H9 (cell line): ENCODE measurements at regions not wholly inside any gene's neighbourhood (a gene's known extent, or its start where the extent isn't known, plus 50 kb on each side); places are given as distances from the start of the nearest gene placed in this dataset.

ENCODE experiments used
- DNase-seq: peaks from one replicate; pipeline ENCODE4 v3.0.0-alpha.2; 2017
- H2AFZ ChIP-seq: one replicate; pipeline ENCODE4 v1.6.1; 2013; ENCODE audit warnings: mild to moderate bottlenecking, low read length, control low read depth, moderate library complexity
- H2AK5ac ChIP-seq: 2 replicates; pipeline ENCODE4 v1.6.1; 2013; ENCODE audit warnings: low read length, control low read depth, mixed read lengths; ENCODE audit not compliant: insufficient read length
- H2BK120ac ChIP-seq: one replicate; pipeline ENCODE4 v1.6.1; 2013; ENCODE audit warnings: low read depth, mild to moderate bottlenecking, low read length, control low read depth, inconsistent platforms; ENCODE audit not compliant: poor library complexity, severe bottlenecking
- H2BK12ac ChIP-seq: 2 replicates; pipeline ENCODE4 v1.6.1; 2013; ENCODE audit warnings: low read length, control low read depth, mixed read lengths, low read depth; ENCODE audit not compliant: insufficient read length
- H2BK15ac ChIP-seq: 2 replicates; pipeline ENCODE4 v1.6.1; 2013; ENCODE audit warnings: low read depth, low read length, control low read depth
- H2BK20ac ChIP-seq: one replicate; pipeline ENCODE4 v1.6.1; 2013; ENCODE audit warnings: low read depth, mild to moderate bottlenecking, low read length, control low read depth, inconsistent platforms; ENCODE audit not compliant: poor library complexity, severe bottlenecking
- H2BK5ac ChIP-seq: 2 replicates; pipeline ENCODE4 v1.6.1; 2013; ENCODE audit warnings: low read length, control low read depth, mixed read lengths; ENCODE audit not compliant: insufficient read length
- H3K14ac ChIP-seq: 2 replicates; pipeline ENCODE4 v1.6.1; 2013; ENCODE audit warnings: low read length, control low read depth; ENCODE audit not compliant: insufficient read depth
- H3K18ac ChIP-seq: 2 replicates; pipeline ENCODE4 v1.6.1; 2013; ENCODE audit warnings: low read depth, mild to moderate bottlenecking, mixed read lengths, low read length, control low read depth; ENCODE audit not compliant: insufficient read length
- H3K23ac ChIP-seq: 2 replicates; pipeline ENCODE4 v1.6.1; 2013; ENCODE audit warnings: low read length, control low read depth, mixed read lengths, low read depth; ENCODE audit not compliant: insufficient read length
- H3K23me2 ChIP-seq: 2 replicates; pipeline ENCODE4 v1.6.1; 2013; ENCODE audit warnings: low read depth, mild to moderate bottlenecking, mixed read lengths, low read length, control low read depth; ENCODE audit not compliant: insufficient read length, poor library complexity, severe bottlenecking
- H3K27ac ChIP-seq: 2 replicates; pipeline ENCODE4 v1.5.1; 2013; ENCODE audit warnings: low read length, control low read depth, mixed read lengths, low read depth; ENCODE audit not compliant: insufficient read length
- H3K27me3 ChIP-seq: 2 replicates; pipeline ENCODE4 v1.6.1; 2013; ENCODE audit warnings: low read length, control low read depth, inconsistent platforms; ENCODE audit not compliant: insufficient read depth
- H3K4ac ChIP-seq: 2 replicates; pipeline ENCODE4 v1.6.1; 2013; ENCODE audit warnings: low read depth, mild to moderate bottlenecking, control low read depth, inconsistent platforms, low read length, moderate library complexity
- H3K4me1 ChIP-seq: 2 replicates; pipeline ENCODE4 v1.6.1; 2013; ENCODE audit warnings: low read length, control low read depth, inconsistent platforms; ENCODE audit not compliant: insufficient read depth
- H3K4me2 ChIP-seq: 2 replicates; pipeline ENCODE4 v1.6.1; 2013; ENCODE audit warnings: low read length, control low read depth, mixed read lengths; ENCODE audit not compliant: insufficient read length, insufficient read depth
- H3K56ac ChIP-seq: 2 replicates; pipeline ENCODE4 v1.6.1; 2013; ENCODE audit warnings: low read depth, mild to moderate bottlenecking, mixed read lengths, low read length, control low read depth; ENCODE audit not compliant: insufficient read length
- H3K79me1 ChIP-seq: 2 replicates; pipeline ENCODE4 v1.6.1; 2013; ENCODE audit warnings: low read depth, mild to moderate bottlenecking, moderate library complexity, low read length, control low read depth, inconsistent platforms; ENCODE audit not compliant: insufficient read depth, poor library complexity, severe bottlenecking
- H3K79me2 ChIP-seq: 2 replicates; pipeline ENCODE4 v1.6.1; 2013; ENCODE audit warnings: low read length, control low read depth, inconsistent platforms; ENCODE audit not compliant: insufficient read depth
- H3K9ac ChIP-seq: 2 replicates; pipeline ENCODE4 v1.6.1; 2013; ENCODE audit warnings: low read length, control low read depth, mixed read lengths; ENCODE audit not compliant: insufficient read length; ENCODE audit errors: extremely low read depth
- H3K9me3 ChIP-seq: one replicate; pipeline ENCODE4 v1.6.1; 2013; ENCODE audit warnings: low read depth, low read length, inconsistent platforms; ENCODE audit not compliant: control insufficient read depth
- H3T11ph ChIP-seq: one replicate; pipeline ENCODE4 v1.6.1; 2013; ENCODE audit warnings: mild to moderate bottlenecking, low read length, control low read depth, inconsistent platforms
- H4K20me1 ChIP-seq: one replicate; pipeline ENCODE4 v1.6.1; 2013; ENCODE audit not compliant: control insufficient read depth, insufficient read length, insufficient read depth
- H4K5ac ChIP-seq: 2 replicates; pipeline ENCODE4 v1.6.1; 2013; ENCODE audit warnings: low read depth, mild to moderate bottlenecking, mixed read lengths, low read length, control low read depth; ENCODE audit not compliant: insufficient read length
- H4K8ac ChIP-seq: replicated peaks from 2 replicates; pipeline ENCODE4 v1.6.1; 2013; ENCODE audit warnings: low read length, control low read depth, mixed read lengths, low read depth; ENCODE audit not compliant: insufficient read length
- H4K91ac ChIP-seq: 2 replicates; pipeline ENCODE4 v1.6.1; 2013; ENCODE audit warnings: low read depth, mild to moderate bottlenecking, moderate library complexity, mixed read lengths, low read length, control low read depth; ENCODE audit not compliant: insufficient read length
- H3K27ac Mint-ChIP-seq, 3 experiments: 2 replicates in 2 of 3; 3 replicates in 1 of 3; pipeline ENCODE4 v1.8.0; 2020 to 2021; ENCODE audit warnings: mixed read lengths in 3 of 3, mild to moderate bottlenecking in 1 of 3, moderate library complexity in 1 of 3
- H3K27me3 Mint-ChIP-seq: 2 replicates; pipeline ENCODE4 v1.8.0; 2021; ENCODE audit warnings: low read depth, mild to moderate bottlenecking, moderate library complexity, mixed read lengths
- H3K36me3 Mint-ChIP-seq, 3 experiments: 2 replicates in 2 of 3; 3 replicates in 1 of 3; pipeline ENCODE4 v1.8.0; 2020 to 2021; ENCODE audit warnings: low read depth in 3 of 3, mixed read lengths in 3 of 3; ENCODE audit not compliant: insufficient read depth in 1 of 3
- H3K4me1 Mint-ChIP-seq, 2 experiments: 2 replicates each; pipeline ENCODE4 v1.8.0; 2020; ENCODE audit warnings: mixed read lengths in 2 of 2
- H3K4me3 Mint-ChIP-seq, 2 experiments: 2 replicates in 1 of 2; 3 replicates in 1 of 2; pipeline ENCODE4 v1.8.0; 2020 to 2021; ENCODE audit warnings: mild to moderate bottlenecking in 2 of 2, mixed read lengths in 2 of 2, moderate library complexity in 1 of 2
- H3K9me3 Mint-ChIP-seq, 2 experiments: 2 replicates in 1 of 2; 3 replicates in 1 of 2; pipeline ENCODE4 v1.8.0; 2020; ENCODE audit warnings: mild to moderate bottlenecking in 2 of 2, mixed read lengths in 2 of 2, moderate library complexity in 1 of 2
- WGBS: extraction: QIAGEN DNeasy Blood & Tissue Kit; methylation state at CpG from one replicate; pipeline ENCODE4 v1.1.7; 2013; ENCODE audit warnings: missing lambda C conversion rate, low lambda C conversion rate, mixed read lengths; ENCODE audit not compliant: insufficient read length; ENCODE audit errors: extremely low coverage; 5-methylcytosine and 5-hydroxymethylcytosine counted together
- TF ChIP-seq, protein P1 (sequence below): fragments of 200-600 bp; sonication (generic); conservative IDR thresholded peaks from 3 replicates; pipeline ENCODE4 v1.8.0; 2021; ENCODE audit warnings: antibody characterized with exemption, mild to moderate bottlenecking

DNA sequence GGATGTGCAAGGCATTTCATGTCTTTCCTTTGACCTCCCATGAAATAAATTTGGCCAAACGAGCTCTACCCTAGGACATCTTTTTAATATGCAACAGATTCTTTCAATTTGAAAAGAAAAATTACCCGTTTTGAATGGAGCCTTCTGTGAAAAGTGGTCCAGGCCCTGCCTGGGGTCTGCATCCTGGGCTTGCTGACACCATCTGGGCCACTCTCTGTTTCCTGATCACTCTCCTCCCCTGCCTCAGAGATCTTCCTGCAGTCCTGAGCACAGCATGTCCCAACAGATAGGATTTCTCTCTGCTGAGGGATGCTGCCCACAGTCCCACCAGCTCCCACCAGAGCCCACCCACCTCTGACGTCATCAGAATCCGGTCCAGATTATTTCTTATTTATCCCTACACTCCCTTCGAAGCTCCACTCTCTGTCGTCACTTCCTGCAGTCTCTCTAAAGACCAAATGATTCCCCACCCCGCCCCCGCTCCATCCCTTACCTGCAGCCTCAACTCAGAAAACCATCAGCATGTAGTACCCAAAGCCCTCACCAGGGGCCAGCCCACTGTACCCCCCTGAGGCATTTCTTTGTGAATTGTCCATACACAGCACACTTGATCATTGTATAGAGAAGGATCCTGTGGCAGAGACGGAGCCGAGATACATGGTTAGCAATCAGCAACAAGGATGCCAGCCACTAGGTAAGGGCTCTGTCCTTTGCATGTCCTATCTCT lies 192.1 kb upstream of the MGMT start:
- DNase-seq = peak; percentile 73

More for the DNA sequence above, 192.1 kb upstream of the MGMT start:
- H3K23me2 ChIP-seq = no peaks in the 10 kb centered on the region
- no peak overlapping the region for H4K91ac ChIP-seq
- H4K20me1 ChIP-seq = no peaks in the 10 kb centered on the region
- H2BK20ac ChIP-seq = no peak overlapping the region
- WGBS = no CpG with 5 or more reads among the region's 10 CpGs
- H4K5ac ChIP-seq = no peak overlapping the region
- no peak overlapping the region for H3K4me3 Mint-ChIP-seq
- no peak overlapping the region for H2BK5ac ChIP-seq
- peak overlapping the region in 2 of 3 experiments; percentile 9 to 19; a peak in 2 of 7 replicates for H3K27ac Mint-ChIP-seq
- no peaks in the 10 kb centered on the region for H3K9me3 ChIP-seq
- H3K79me2 ChIP-seq = no peaks in the 10 kb centered on the region
- no peaks in the 10 kb centered on the region for H3K9me3 Mint-ChIP-seq
- H3T11ph ChIP-seq = no peak overlapping the region
- H3K9ac ChIP-seq = no peak overlapping the region
- no peaks in the 10 kb centered on the region for H3K27me3 ChIP-seq
- no peak overlapping the region for H3K27ac ChIP-seq
- no peak overlapping the region for H3K4me2 ChIP-seq
- H3K4ac ChIP-seq = no peak overlapping the region
- no peaks in the 10 kb centered on the region for H3K4me1 ChIP-seq
- no peak overlapping the region for H2AK5ac ChIP-seq
- peaks cover 6 to 7% of the 10 kb centered on the region in 2 experiments for H3K4me1 Mint-ChIP-seq
- H3K56ac ChIP-seq = no peak overlapping the region
- no peak overlapping the region for H3K14ac ChIP-seq
- H3K27me3 Mint-ChIP-seq = peaks cover 2% of the 10 kb centered on the region
- TF ChIP-seq, protein P1, sequence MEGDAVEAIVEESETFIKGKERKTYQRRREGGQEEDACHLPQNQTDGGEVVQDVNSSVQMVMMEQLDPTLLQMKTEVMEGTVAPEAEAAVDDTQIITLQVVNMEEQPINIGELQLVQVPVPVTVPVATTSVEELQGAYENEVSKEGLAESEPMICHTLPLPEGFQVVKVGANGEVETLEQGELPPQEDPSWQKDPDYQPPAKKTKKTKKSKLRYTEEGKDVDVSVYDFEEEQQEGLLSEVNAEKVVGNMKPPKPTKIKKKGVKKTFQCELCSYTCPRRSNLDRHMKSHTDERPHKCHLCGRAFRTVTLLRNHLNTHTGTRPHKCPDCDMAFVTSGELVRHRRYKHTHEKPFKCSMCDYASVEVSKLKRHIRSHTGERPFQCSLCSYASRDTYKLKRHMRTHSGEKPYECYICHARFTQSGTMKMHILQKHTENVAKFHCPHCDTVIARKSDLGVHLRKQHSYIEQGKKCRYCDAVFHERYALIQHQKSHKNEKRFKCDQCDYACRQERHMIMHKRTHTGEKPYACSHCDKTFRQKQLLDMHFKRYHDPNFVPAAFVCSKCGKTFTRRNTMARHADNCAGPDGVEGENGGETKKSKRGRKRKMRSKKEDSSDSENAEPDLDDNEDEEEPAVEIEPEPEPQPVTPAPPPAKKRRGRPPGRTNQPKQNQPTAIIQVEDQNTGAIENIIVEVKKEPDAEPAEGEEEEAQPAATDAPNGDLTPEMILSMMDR = peak; percentile 68
- no peak overlapping the region for H3K23ac ChIP-seq
- no peak overlapping the region for H2AFZ ChIP-seq
- H3K36me3 Mint-ChIP-seq = no peaks in the 10 kb centered on the region
- peak overlapping the region; percentile 67 for H3K18ac ChIP-seq
- no peak overlapping the region for H4K8ac ChIP-seq
- no peak overlapping the region for H2BK15ac ChIP-seq
- no peak overlapping the region for H2BK120ac ChIP-seq
- no peak overlapping the region for H2BK12ac ChIP-seq
- H3K79me1 ChIP-seq = no peaks in the 10 kb centered on the region
